ENCODE measurements at regions not wholly inside any gene's neighbourhood (a gene's known extent, or its start where the extent isn't known, plus 50 kb on each side); places are given as distances from the start of the nearest gene placed in this dataset.

DNA sequence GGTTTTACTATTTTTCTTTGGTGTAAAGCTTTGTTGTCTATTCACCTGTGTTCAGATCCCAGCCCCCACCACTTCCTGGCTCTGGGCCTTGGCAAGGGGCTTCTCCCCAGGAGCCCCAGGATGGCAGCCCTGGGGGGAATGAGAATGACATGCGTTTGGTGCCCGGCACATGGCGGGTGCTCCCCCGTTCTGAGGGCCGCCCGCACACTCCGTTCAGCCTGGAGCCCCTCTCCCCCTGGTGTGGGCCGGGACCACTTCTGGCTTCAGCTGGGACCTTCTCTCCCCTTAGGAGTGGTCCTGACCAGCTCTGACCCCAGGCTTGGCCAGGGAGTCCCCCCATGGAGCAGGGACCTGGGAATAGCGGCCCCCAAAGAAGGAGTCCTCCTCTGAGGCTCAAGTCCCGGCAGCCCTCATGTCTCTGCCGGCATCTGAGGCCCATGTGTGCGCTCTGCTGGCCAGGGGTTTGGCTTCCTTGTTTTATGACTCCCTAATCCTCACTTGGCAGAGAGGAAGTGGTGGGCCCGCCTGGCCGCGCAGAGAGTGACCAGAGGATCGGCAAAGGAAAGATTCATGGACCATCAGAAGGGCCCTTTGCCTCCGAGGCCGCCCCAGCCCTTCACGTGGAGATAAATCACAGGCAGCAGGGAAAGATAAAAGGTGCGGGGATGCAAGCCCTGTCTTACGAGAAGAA, 57.0 kb upstream of the LMX1B start:
- DNase-seq, result no peak

DNA sequence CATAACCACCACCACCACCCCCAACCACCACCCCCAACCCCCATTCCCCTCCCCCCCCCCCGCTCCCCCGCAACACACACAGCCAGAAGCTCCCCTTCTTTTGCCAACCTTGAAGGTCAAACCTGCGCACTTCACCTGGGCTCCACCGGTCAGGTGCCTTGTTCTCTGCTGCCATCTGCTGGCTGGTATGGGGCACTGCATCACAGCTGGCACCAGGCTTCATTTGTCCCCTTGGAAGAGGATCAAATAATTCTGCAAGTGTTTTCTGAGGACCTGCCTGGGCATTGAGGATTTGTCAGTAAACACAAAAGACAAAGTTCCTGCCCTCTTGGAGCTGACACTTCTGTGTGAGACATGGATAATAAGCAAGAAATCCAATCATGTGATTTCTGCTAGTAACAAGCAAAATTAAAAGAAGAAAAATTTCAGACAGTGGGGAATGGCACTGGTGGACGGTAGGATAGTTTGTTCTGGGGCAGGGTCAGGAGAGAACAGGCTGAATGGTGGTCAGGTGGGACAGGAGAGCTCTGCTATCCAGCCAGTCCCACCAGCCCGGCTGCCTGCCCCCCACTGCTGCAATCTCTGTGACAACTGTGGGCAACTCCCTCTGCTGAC, 55.6 kb upstream of the LMX1B start:
- peak; percentile 77 for DNase-seq

DNA sequence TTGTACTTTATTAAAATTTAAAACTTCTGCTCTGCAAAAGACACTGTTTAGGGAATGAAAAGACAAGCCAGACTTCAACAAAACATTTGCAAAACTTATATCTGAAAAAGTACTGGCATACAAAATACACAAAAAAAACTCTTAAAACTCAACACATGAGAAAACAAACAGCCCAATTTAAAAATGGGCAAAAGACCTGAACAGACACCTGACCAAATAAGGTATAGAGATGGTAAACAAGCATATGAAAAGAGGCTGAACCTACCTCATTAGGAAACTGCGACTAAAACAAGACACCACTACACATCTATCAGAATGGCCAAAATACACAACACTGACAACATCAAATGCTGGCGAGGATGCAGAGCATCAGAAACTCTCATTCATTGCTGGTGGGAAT, 54.4 kb upstream of the LMX1B start:
- no peak for DNase-seq

DNA sequence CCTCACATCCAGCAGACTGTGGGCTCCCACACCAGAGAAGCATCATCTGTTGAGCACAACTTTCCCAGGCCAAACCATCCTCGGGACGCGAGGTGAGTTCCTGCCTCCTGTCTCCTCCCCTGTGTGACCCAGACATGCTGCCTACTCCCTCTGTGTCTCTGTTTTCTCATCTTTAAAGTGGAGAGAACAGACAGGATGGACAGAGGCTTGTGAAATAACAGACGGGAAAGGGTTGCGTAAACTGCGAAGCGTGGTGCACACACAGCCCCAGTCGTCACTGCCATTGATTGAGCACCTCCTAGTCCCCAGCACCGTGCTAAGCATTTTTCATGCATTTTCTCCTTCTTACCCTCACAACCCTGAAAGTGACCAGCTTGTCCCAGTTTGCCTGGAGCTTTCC, 52.1 kb upstream of the LMX1B start:
- DNase-seq, result no peak

DNA sequence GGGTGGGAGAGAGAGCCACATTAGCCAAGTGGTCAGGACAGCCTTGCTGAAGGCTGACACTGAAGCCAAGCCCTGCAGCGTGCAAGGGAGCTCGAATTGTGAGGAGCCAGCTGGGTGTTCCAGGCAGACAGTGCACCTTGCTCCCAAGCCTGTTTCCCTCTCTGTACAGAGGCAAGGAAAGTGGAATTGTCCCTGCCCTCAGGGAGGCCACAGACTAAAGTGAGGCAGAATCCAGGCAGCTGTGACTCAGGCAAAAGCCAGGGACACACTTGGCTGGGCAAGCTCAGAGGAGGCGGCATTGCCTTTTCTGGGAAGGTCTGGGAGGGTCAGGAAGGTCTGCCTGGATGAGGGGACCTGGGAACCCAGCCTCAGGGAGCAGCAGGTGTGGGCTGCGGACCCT, 50.2 kb upstream of the LMX1B start:
- DNase-seq, result no peak

Data from RPMI8226 (cell line).